Spleen (tissue), 7 donors: ENCODE measurements at regions not wholly inside any gene's neighbourhood (a gene's known extent, or its start where the extent isn't known, plus 50 kb on each side); places are given as distances from the start of the nearest gene placed in this dataset.

Source experiments
- CTCF ChIP-seq, 11 experiments: fragments of 200-600 bp in 7 of 11; fragments of 450-650 bp in 4 of 11; sonication (generic) in 4 of 11; IDR thresholded peaks in 8 of 11; conservative IDR thresholded peaks in 3 of 11; 1 replicate in 7 of 11; 2 replicates in 4 of 11; pipeline versions ENCODE4 v1.4.0 to v1.8.0; 2016 to 2021; ENCODE audit warnings: antibody characterized with exemption in 11 of 11, inconsistent platforms in 4 of 11, mild to moderate bottlenecking in 1 of 11
- POLR2A ChIP-seq, 3 donors: fragments of 450-650 bp; IDR thresholded peaks; one replicate each; pipeline ENCODE4 v1.5.1; 2017; ENCODE audit warnings: antibody characterized with exemption in 3 of 3, mild to moderate bottlenecking in 1 of 3
- POLR2AphosphoS5 ChIP-seq, 3 donors: sonication (generic); formaldehyde crosslinking; IDR thresholded peaks; one replicate each; pipeline ENCODE4 v1.5.1; 2017; ENCODE audit warnings: antibody characterized with exemption in 3 of 3
- donor health status: DM: no; HTN: no; CAD: no; lungs with moderate emphysema.
- donor health status: DM: no; HTN: no; CAD: no.
- donor health status: DM: no; HTN: no; CAD: no.

GRCh38 chr5:27091858-27092257 is 53.5 kb upstream of the CDH9 start:
- TF ChIP-seq CTCF (IDR thresholded peaks at IDR 0.05 in 8 of 11, conservative IDR thresholded peaks at IDR 0.05 in 3 of 11) (no peak), POLR2A (IDR thresholded peaks at IDR 0.05) (no peak), POLR2AphosphoS5 (IDR thresholded peaks at IDR 0.05) (no peak)
